ENCODE measurements at regions not wholly inside any gene's neighbourhood (a gene's known extent, or its start where the extent isn't known, plus 50 kb on each side); places are given as distances from the start of the nearest gene placed in this dataset.

DNA sequence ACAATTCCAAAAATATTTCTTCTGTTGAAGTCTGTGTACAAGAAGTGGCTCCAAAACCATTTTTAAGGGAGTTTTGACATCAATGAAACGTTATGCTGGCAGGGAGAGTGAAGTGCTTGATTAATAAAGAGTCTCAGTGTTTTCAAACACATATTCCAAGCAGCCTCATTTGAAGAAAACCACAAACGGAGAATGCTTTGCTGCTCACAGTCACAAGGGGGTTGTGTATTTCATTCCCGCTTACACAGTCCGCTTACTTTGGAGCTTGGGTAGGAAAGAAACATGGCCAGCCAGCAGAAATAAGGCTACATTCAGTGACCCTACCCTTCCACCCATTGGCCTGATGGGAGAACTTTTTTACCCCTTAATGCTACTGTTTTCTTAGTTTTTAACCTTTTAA lies 586.2 kb downstream of the RAB28 start:
- TF ChIP-seq, protein P1, sequence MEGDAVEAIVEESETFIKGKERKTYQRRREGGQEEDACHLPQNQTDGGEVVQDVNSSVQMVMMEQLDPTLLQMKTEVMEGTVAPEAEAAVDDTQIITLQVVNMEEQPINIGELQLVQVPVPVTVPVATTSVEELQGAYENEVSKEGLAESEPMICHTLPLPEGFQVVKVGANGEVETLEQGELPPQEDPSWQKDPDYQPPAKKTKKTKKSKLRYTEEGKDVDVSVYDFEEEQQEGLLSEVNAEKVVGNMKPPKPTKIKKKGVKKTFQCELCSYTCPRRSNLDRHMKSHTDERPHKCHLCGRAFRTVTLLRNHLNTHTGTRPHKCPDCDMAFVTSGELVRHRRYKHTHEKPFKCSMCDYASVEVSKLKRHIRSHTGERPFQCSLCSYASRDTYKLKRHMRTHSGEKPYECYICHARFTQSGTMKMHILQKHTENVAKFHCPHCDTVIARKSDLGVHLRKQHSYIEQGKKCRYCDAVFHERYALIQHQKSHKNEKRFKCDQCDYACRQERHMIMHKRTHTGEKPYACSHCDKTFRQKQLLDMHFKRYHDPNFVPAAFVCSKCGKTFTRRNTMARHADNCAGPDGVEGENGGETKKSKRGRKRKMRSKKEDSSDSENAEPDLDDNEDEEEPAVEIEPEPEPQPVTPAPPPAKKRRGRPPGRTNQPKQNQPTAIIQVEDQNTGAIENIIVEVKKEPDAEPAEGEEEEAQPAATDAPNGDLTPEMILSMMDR (IDR thresholded peaks at IDR 0.05): no peak
- DNase-seq (ENCODE audit: low spot score) (no peak), ATAC-seq (ENCODE audit: low FRiP score) (no peak)

DNA sequence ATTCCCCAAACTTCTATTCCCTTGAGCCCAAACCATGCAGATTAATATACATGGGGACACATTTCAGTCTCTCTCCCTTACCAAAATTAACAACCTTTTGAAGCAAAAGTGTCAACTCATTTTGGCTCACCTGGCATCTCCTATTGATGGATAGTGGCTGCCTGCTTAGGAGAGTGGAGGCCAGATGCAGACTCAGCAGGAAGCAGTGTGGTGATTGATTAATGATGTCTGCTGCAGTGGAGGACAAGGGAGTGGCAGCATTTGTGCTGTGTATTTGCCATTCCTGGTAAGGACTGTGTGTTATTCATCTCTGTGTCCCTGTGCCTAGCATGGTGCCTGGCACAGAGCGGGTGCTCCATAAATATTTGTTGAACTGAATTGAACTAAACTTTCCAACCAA lies 590.1 kb downstream of the RAB28 start:
- ATAC-seq (ENCODE audit: low FRiP score) (no peak), DNase-seq (ENCODE audit: low spot score) (no peak)
- TF ChIP-seq, protein P1 (IDR thresholded peaks at IDR 0.05): no peak

DNA sequence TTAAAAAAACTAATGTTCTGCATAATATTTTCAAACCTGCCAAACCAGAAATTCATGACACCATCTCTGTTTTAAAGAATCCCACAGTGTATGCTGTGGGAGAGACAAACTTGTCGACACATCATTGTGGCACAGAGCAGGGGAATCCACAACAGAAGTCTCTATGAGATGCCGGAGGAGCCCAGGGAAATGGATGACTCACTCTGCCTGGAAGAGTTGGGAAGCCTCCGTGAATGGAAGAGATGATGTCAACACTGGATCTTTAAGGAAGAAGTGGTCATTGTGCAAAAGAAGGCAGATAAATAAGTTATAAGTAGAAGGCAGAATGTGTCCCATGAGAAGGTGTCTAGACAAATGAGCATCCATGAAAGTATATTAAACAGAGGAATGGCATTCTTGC lies 595.1 kb downstream of the RAB28 start:
- TF ChIP-seq, protein P1 (IDR thresholded peaks at IDR 0.05): no peak
- DNase-seq (ENCODE audit: low spot score) (no peak), ATAC-seq (ENCODE audit: low FRiP score) (no peak)

DNA sequence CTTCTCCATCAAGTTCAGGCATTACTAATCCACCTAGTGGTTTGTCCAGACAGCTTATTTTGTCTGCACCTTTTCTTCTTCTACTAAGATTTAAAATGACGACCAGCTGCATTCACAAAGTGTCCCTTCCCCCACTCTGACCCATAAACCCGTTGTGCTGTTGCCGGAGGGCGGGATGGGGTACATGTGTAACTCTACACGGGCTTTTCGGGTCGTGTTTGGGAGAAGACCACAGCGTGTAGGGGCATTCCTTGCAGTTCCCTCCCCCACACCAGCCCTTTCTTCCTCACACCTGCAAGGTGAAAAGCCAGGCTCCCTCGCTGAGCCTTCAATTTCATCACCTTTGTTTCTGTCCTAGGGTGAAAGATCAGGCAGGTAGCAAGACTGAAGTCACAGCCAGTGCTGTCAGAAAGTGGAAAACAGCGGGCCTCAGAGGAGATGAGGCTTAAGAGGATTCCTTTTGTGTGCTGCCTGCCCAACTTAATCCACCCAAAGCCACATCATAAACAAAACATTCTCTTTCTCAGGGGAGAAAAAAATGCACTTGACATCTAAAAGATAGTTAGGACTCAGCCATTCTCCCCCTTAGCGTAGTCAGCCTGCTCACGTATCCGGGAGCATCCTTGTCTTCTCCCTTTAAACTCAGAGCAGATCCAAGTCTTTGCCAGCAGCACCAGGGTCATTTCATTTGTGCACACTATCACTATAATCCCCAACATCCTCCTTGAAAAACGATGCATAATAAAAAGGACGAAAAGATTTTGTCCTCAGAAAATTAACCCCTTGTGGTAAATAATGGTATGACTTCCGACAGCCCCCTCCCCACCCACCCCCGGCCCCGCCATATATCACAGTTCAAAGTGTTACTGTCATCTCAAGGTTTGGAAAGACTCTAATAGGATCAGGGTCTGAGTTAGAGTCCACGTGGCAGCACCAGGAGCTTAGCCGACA lies 599.0 kb downstream of the RAB28 start:
- DNase-seq (ENCODE audit: low spot score) (no peak), ATAC-seq (ENCODE audit: low FRiP score) (no peak)
- TF ChIP-seq, protein P1 (IDR thresholded peaks at IDR 0.05): no peak

DNA sequence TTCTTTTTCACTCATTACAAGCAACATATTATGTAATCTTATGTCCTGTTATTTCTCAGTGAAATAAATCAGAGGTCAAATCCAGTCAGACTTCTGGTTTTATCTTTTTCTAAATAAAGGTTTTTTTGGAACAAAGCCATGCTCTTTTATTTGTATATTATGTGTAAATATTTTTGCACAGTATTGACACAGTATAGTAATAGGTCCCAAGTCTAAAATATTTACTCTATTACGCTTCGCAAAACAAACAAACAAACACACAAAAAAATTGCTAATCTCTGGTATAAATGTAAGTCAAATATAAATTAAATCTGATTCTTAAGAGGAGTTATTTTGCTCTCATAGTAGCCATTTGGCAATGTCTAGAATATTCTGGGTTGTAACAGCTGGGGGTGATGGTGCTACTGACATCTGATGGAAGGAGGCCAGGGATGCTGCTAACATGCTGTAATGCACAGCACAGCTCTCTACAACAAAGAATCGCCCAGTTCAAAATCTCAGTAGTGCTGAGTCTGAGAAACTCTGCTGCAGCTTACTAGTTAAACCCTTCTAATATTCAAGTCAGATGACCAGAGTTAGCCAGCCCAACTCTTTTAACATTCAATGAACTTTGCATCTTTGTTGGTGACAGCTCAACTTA lies 602.1 kb downstream of the RAB28 start:
- TF ChIP-seq, protein P1 (IDR thresholded peaks at IDR 0.05): no peak
- ATAC-seq (ENCODE audit: low FRiP score) (no peak), DNase-seq (ENCODE audit: low spot score) (no peak)

DNA sequence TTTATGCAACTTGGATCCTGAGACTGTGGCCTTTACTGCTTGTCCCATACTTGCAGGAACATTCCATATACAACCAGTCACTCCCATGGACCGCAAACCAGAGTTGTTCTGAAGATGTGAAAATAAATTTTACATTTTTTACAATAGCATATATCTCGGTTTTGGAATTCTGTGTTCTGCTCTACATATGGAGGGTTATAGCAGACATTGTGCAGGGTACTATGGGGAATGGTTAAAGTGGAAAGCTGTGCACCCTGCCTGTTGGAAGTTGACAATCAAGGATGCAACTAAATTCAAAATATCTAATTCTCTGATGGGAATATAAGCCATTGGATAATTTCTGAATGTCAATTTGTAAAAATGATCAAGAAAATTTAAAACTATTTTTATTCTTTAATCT lies 603.3 kb downstream of the RAB28 start:
- TF ChIP-seq, protein P1 (IDR thresholded peaks at IDR 0.05): no peak
- no peak for ATAC-seq (ENCODE audit: low FRiP score)
- DNase-seq (ENCODE audit: low spot score): no peak
